Medulla oblongata (tissue), 1 donor: ENCODE measurements at regions not wholly inside any gene's neighbourhood (a gene's known extent, or its start where the extent isn't known, plus 50 kb on each side); places are given as distances from the start of the nearest gene placed in this dataset.
"Not testable (repeated sequence)": the region's sequence is repeated elsewhere in the genome, so short reads cannot be mapped to it uniquely, and the experiment has no call there.

Source experiments
- DNase-seq: peaks from one replicate; pipeline ENCODE4 v3.0.0-alpha.2; 2015; ENCODE audit errors: extremely low spot score

- DNase-seq: no peak
Measured at GRCh38 chr21:15119486-15119885, 54.7 kb upstream of the NRIP1 start.

- no peak for DNase-seq
Measured at GRCh38 chr21:15121097-15121654, 56.4 kb upstream of the NRIP1 start.

- peak; percentile 51 for DNase-seq
Measured at GRCh38 chr21:15121655-15122120, 56.9 kb upstream of the NRIP1 start.

GRCh38 chr21:15122241-15122640, 57.4 kb upstream of the NRIP1 start:
- peak; percentile 20 for DNase-seq

GRCh38 chr21:15124731-15125130, 59.9 kb upstream of the NRIP1 start:
- DNase-seq: no peak

- DNase-seq: no peak
Measured at GRCh38 chr21:15126948-15127347, 62.1 kb upstream of the NRIP1 start.

- DNase-seq: no peak
Measured at GRCh38 chr21:15127437-15127836, 62.6 kb upstream of the NRIP1 start.

GRCh38 chr21:15128267-15128666, 63.5 kb upstream of the NRIP1 start:
- DNase-seq: no peak

GRCh38 chr21:15128714-15129113, 63.9 kb upstream of the NRIP1 start:
- not testable (repeated sequence) for DNase-seq

GRCh38 chr21:15130326-15130725, 65.5 kb upstream of the NRIP1 start:
- DNase-seq: no peak

- DNase-seq: no peak
Measured at GRCh38 chr21:15130751-15131150, 66.0 kb upstream of the NRIP1 start.

GRCh38 chr21:15132781-15133180, 68.0 kb upstream of the NRIP1 start:
- no peak for DNase-seq

GRCh38 chr21:15134701-15135470, 70.1 kb upstream of the NRIP1 start:
- DNase-seq: no peak

- no peak for DNase-seq
Measured at GRCh38 chr21:15135867-15136629, 71.2 kb upstream of the NRIP1 start.

GRCh38 chr21:15138490-15138889, 73.7 kb upstream of the NRIP1 start:
- DNase-seq: no peak

- DNase-seq: no peak
Measured at GRCh38 chr21:15139898-15140297, 75.1 kb upstream of the NRIP1 start.

- peak; percentile 51 for DNase-seq
Measured at GRCh38 chr21:15140321-15141019, 75.7 kb upstream of the NRIP1 start.

GRCh38 chr21:15141261-15141970, 76.6 kb upstream of the NRIP1 start:
- peak; percentile 11 for DNase-seq

- no peak for DNase-seq
Measured at GRCh38 chr21:15144026-15144425, 79.2 kb upstream of the NRIP1 start.

GRCh38 chr21:15148437-15148836, 83.6 kb upstream of the NRIP1 start:
- no peak for DNase-seq

- DNase-seq: no peak
Measured at GRCh38 chr21:15149600-15150224, 84.9 kb upstream of the NRIP1 start.
